DMS53 treated with DMSO at 0.1 percent for 48 hours (cell line): ENCODE measurements at regions not wholly inside any gene's neighbourhood (a gene's known extent, or its start where the extent isn't known, plus 50 kb on each side); places are given as distances from the start of the nearest gene placed in this dataset.
A peak's percentile ranks its signal among the peaks of the same experiment; 100 is the strongest.
"Not testable (repeated sequence)": the region's sequence is repeated elsewhere in the genome, so short reads cannot be mapped to it uniquely, and the experiment has no call there.

ENCODE experiments used
- DNase-seq: peaks from one replicate; lab custom pipeline; 2025; ENCODE audit not compliant: unreplicated experiment; lab: John Stamatoyannopoulos, UW

DNA sequence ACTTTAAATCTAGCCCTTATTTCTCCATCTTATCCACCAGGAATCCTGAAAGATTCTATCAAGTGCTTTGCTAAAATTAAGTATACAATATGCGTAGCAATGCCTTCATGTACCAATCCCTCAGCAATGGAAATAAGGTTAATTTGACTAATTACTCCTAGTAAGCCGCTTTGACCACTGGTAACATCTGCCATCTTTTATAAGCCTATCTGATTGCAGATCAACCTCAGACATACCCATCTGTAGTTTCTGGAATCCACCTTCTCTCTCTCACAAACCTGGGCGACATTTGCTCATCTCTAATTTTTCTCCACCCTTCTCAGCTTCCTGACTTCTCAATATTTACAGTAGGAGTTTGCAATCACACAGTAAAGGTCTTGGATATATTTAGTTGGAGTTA is 138.8 kb upstream of the CRHR1 start:
- no peak for DNase-seq

DNA sequence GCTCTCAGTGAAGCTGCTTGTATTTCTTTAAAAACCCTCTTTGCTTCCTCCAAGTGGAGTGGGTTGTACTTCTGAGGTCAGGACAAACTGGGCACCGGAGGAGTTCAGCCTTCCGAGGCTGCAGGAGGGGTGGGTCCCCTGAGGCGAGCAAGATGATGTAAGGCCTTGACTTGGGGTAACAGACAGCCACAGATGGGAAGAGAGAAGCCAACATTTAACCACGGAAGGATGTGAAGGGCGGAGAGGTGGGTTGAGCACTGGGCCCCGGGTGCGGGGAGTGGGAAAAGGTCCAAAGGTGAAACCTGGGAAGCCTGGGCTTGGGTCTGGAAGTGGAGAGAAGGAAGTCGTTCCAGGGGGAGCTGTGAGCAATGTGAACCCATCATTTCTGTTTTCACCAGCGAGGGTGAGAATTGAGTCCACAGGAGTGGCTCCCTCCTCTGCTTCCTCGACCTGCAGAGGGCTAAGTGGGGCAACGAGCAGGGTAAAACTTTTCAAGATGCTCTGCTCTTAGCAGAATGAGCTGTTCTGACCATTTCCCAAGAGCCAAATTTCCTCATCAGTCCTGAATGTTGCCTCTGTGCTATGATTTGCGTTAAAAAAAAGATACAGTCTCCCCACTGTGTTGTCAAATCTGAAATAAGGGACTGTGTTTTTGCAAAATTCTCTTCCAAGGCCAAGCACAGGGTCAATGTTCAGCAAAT is 137.7 kb upstream of the CRHR1 start:
- DNase-seq = no peak

DNA sequence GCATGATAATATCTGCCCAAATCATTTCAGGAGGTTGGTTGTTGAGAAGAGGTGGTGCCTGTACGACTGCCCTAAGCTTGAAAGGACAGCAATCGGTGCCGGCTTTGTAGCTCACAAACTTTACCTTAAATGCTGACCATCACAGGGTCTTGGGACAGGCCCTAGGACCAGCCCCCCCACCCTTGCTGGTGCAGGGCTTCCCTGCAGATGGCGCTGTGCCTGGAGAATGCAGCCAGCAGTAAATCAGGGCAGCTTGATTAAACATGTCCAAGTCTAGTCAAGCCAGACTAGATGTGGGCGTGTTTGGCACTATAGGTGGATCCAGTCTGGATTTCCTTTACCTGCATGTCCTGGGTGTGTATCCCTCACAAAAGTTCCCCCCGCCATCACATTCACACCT is 135.5 kb upstream of the CRHR1 start:
- no peak for DNase-seq

DNA sequence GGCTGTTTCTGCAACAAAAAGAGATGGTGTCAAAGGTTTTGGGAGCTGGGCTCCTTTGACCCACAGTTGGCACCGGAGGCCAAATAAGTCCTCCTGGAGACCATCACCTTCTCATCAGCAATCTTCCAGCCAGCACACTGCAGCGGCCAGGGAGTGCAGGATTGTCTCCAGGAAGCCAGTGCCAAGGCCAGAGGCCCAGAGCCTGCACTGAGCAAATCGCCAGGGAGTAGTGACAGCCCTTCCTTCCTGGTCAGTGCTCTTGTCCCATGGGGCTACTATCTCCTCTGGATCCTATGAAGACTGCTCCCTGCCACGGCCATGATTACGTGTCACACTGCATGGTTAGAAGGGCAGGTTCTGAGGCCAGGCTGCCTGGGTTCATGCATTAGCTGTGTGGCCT is 134.3 kb upstream of the CRHR1 start:
- no peak for DNase-seq

DNA sequence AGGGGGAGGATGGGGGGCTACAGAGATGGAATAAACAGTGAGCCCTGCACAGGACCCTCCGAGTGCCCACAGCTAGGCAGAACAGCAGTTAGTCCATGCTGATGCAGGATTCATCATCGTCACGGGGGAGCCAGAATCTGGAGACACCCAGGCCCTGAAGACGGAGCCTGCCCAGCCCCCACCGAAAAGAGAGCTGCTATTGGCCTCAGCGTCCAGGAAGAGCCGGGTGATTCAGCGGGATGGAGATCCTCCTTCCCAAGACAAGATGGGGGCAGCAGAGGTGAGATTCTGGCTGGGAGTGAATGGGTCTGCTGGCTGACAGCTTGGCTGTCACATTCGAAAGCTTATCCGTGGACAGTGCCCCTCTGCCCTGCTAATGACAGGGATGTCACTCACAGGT is 133.6 kb upstream of the CRHR1 start:
- no peak for DNase-seq

DNA sequence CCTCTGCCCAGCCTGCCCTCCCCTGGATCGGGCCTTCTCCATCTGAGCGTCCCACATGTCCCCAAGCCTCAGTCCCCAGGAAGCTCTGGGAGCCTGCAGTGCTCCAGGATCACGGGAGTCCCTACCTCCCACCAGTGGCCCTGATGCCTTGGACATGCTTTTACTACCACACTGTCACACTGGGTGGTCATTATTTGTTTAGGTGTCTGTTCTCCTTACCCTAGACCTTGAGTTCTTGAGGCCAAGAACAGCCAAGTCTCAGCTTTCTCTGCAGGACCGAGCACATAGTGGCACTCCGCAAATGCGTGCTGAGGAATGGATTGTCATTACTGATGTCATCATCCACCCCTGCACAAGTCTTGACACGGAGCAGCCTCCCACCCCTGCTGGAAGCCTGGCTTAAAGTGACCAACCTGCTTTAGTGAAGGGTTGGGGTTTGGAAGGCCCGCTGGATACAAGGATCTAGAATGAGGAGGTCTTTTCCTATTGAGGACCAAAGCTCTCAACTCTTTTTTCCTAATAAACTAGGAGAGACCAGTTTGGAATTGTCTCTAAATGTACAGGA is 132.9 kb upstream of the CRHR1 start:
- DNase-seq = no peak

DNA sequence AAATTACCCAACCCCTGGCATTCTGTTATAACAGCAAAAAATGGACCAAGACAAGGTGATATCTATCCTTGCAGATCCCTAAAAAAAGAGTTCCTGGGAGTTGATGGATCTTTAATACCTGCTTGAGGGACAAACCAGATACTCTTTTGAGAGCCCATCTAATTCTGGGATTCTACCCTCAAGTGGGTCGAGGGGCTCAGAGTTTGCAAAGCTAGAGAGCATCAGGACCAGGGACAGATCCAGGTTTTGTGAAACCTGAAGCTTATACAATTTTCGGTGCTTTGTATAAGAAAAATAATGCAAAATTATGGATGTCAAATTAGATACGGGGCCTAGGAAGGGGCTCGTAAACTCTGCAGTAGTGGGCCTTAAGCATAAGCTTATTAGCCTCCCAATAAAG is 130.5 kb upstream of the CRHR1 start:
- no peak for DNase-seq

DNA sequence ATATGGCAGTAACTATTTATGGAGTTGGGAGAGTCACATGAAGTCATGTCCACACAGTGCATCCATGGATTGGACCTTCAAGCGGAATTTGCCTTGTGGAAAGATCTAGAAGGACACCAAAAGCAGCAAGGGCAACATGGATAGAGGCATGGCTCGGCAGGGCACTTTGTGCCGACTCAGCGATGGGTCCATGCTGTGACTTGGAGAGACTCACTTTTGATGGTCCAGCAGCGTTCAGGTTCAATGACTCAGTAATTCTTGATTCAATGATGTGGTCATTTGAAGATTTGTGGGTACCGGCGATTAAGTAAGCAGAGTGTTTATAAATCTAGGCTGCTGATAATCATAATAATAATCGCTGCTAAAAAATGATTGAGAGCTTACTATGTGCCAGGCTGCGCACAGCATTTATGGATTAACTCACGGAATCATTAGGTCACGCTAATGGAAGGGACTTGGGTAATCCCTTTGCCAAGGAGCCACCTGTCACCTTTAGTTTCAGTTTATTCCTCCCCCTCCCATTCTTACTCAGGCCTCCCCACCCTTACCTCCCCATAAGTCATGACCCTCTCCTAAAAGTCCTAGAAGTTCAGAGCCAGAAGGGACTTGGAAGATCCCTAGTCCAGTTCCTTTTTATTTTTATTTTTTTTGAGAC is 127.5 kb upstream of the CRHR1 start:
- DNase-seq = no peak

DNA sequence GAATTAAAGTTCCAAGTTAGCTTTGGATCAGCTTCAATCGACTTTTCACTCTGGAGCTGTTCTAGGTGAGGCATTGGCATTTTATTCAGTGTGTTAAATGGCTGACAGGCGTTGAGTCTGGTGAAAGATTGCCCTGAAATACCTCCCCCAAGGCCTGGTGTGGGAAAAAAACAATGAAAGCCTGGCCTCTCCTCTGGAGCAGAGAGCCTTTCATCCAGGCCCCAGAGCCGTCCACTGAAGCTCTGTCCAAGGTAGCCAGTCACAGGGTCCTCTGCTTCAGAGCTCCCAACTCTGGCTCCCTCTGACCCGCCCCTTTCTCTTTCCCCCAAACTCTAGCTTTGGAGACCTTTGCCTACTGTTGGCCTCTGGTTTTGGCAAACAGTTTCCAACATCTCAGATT is 123.6 kb upstream of the CRHR1 start:
- DNase-seq = no peak

DNA sequence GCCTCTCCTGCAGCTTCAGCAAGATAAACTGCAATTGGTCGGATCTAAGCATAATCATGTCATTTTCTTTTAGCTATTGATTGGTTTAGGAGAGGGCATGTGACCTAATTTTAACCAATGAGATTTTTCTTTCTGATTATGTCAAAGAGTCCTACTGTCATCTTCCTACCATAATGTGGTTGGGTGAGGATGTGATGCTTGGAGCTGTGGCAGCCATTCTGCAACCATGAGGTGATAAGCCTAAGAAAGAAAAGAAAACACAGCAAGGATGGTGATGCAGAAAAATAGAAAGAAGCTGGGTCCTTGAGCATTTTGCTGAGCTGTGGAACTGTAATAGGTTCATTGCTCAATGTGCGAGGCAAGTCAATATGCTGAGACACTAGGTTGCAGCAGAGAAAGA is 121.7 kb upstream of the CRHR1 start:
- DNase-seq = no peak

DNA sequence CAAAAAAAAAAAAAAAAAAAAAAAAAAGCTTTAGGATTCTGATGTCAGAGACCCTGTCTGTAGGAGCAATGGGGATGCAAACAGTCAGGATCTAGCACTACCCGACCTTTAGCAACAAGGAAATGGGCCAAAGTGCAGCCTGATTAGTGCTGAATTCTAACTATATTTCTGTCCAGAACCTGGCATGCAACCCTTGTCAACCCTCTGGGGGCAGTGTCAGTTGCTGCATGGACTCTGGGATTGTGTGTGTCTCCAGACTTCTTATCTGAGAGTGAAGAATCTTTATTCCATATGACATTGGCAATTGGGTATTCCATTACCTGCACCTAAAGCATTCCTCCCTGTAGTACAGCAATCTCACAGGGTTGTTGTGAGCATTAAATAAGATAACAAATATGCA is 120.3 kb upstream of the CRHR1 start:
- no peak for DNase-seq

DNA sequence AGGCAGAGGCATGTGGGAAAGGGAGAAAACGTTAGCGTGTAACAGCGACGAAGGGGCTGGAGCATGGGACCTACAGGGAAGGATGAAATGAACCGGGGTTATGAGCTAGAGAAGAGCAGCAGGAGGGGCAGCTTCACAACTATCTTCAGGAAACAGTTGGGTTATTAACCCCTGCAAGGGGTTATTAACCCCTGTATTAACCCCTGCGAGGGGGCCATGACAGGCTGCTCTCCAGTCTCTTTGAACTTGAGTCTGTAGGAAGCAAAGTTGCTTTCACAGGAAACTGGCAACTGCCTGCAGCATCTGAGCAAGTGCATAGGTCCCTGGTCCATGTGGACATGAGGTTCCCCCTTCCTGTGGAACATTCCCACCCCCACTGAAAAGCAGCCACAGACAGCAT is 119.2 kb upstream of the CRHR1 start:
- no peak for DNase-seq

DNA sequence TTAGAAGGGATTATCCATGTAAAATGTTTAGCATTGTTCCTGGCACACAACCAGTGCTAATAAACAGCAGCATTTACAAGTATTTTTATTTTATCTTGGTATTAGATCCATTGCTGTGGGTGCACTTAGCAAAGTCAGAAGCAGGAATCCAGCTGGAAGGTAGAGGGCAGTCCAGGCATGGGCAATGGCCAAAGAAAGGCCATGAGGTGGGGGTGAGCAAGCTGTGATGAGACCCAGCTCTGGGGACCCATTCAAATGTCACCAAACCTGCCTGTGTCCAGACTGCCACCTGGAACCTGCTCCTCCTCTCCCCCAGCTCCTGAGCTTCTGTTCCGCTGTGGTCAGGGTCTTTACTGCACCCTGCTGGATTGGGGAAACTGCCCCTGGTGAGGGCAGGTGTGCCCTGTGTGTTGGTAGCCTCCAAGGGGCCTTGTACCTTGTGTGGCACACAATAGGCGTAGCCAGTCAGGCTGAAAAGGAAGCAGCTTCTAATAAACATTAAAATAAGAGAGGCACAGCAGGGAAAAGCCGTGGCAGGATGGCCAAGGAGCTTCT is 118.0 kb upstream of the CRHR1 start:
- DNase-seq = no peak

DNA sequence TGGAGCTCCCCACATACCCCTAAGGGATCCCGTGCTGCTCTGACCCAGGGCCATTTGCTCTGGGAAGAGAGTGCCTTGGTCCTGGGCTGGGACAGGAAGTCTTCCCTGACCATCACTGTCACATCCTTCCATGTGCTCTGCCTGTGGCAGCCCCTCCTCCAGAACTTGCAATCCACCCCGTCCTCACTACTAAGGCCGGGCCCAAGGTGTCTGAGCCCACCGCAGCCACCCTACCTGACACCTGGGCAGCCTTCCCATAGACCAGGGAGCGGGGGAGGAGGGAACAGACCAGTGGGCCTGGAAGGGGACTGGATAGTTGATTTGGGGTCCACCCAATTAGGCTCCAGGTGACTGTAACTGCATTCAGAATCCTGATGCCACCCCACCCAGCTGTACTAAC is 117.5 kb upstream of the CRHR1 start:
- DNase-seq = no peak

DNA sequence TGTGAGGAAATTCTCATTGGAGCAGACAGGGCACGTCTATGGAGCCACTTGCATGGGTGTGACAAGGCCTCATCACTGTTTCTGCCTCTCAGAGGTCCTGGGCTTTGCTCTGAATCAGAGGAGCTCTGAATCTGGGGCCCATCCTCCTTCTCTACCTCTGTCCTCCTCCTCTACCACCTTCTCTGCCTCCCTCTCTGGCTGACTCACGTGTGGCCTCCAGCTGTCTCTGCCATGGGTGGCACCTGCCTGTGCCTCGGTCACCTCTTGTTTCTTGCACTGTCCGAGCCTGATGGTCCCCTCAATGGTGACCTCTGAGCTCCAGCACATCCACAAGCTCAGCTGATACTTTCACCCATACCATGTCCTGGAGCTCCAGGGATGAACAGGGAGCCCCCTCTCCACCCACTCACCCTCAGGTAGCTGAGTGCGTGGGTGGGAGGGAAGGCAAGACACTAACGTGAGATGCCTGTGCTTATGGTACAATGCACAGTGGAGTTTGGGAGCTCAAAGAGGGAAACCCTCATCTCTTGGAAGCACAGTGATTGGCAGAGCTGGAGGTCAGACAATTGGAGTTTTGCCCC is 116.4 kb upstream of the CRHR1 start:
- no peak for DNase-seq

DNA sequence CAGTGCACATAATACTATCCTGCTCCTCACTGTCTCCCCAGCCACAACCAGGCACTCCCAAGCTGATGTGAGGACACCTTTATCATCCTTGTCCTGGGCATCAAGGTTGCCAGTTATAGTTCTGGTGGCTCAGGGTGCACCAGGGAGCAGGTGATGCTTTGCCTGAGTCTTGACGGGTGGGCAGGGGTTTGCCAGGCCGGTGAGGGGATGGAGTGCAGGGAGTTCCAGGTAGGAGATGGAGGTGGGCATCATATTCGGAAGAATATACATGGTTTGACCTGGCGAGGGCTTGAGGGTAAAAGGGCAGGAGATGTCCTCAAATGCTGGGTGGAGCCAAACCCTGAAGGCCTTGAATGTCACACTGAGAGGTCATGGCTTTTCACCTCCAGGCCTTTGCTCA is 115.8 kb upstream of the CRHR1 start:
- DNase-seq = no peak

DNA sequence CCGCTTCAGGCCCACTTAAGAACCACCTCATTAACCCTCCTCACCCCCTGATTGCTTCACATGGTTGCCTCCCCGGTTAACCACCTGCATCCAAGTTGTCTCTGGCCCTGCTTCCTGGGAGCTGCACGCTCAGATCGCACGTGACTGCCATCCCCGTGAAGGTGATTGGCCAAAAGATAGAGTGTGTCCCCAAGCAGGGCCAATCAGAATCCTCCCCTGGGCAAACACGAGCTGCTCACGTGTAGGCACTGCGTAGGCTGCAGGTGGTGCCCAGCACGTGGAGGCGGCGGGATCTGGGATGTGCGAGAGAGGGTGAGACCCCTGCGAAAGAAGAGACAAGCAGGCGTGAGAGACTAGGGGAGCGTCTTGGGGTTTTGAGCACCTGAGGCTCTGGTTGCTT is 111.8 kb upstream of the CRHR1 start:
- DNase-seq = peak; percentile 90

DNA sequence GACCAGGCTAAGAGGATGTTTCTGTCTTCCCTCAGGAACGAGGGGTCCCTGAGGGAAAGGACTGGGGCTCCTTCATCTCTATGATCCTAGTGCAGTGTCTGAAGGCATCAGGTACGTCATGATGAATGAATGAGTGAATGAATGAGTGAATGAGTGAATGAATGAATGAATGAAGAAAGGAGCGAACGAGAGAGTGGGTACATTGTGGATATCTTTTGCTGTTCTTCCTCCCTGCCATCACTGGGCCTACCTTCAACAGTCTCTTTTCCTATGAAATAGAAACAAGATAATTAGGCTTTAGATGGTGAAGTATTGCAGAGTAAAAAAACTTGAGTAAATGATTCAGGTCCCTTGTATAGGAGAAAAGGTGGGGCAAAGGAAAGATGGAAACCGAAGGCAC is 111.3 kb upstream of the CRHR1 start:
- DNase-seq = no peak

DNA sequence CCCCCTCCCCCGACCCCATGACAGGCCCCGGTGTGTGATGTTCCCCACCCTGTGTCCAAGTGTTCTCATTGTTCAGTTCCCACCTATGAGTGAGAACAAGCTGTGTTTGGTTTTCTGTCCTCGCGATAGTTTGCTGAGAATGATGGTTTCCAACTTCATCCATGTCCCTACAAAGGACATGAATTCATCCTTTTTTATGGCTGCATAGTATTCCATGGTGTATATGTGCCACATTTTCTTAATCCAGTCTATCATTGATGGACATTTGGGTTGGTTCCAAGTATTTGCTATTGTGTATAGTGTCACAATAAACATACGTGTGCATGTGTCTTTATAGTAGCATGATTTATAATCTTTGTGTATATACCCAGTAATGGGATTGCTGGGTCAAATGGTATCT is 110.4 kb upstream of the CRHR1 start:
- DNase-seq = not testable (repeated sequence)

DNA sequence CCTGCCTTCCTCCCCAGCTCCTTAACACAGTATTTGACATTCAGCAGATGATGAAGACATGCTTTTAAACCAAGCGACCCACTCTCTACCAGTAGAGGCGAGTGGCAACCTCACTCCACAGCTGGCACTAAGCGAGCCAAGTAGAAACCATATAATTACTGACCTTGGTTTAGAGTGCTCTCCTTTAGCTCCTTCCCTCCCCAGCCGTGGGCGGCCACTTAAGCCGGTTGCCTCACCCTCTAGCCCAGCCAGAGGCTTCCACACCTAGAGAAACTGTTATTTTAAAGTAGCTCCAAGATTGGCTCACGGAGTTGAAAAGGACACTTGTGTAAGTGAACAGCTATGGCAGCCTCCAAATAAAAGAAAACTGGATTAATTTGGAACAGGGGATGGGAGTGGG is 109.1 kb upstream of the CRHR1 start:
- no peak for DNase-seq

DNA sequence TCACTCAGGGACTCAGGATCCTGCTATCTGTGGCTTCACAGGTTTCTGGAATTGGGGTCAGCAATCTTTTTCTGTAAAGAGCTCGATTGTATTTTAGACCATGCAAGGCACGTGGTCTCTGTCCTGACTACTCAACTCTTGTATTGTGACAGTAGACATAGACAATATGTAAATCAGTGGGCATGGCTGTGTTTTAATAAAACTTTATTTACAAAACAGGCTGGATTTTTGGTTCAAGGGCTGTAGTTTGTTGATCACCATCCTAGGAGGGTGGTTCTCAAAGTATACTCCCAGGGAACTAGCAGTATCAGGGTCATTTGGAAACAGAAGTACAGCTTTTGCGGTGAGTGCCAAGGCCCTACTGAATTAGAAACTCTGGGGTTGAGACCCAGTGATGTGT is 108.2 kb upstream of the CRHR1 start:
- DNase-seq = no peak

DNA sequence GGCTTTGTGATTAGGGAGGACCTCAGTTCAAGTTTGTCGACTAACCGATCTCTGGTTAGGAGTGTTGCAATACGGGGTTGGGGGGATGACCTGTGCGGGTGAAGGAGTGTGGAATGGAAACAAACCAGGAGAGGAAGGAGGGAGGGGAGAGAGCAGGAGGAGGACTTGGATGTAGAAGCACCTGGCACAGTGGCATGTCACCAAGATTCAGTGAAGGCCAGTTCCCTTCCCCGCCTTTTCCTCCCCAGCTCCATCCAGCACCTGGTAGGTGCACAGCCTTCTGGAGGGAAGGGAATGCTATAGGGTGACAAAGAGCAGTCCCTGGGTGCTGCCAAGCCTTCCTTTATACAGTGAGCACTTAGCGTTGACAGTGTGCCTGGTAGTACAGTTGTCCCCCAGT is 107.4 kb upstream of the CRHR1 start:
- DNase-seq = no peak
